Fibroblast of the aortic adventitia (primary cell): ENCODE measurements at regions not wholly inside any gene's neighbourhood (a gene's known extent, or its start where the extent isn't known, plus 50 kb on each side); places are given as distances from the start of the nearest gene placed in this dataset.

ENCODE experiments used
- DNase-seq: peaks from one replicate; pipeline ENCODE4 v3.0.0-alpha.2; 2010; ENCODE audit warnings: low read depth
- H3K4me3 ChIP-seq: 2 replicates; pipeline ENCODE4 v1.5.1; 2011; ENCODE audit warnings: low read depth, mild to moderate bottlenecking, control low read depth, low read length, moderate library complexity
- TF ChIP-seq, protein P1 (sequence below): IDR thresholded peaks from 2 replicates; pipeline ENCODE4 v1.5.1; 2011; ENCODE audit warnings: mild to moderate bottlenecking, low read length, control low read depth, inconsistent platforms; ENCODE audit not compliant: insufficient read depth

DNA sequence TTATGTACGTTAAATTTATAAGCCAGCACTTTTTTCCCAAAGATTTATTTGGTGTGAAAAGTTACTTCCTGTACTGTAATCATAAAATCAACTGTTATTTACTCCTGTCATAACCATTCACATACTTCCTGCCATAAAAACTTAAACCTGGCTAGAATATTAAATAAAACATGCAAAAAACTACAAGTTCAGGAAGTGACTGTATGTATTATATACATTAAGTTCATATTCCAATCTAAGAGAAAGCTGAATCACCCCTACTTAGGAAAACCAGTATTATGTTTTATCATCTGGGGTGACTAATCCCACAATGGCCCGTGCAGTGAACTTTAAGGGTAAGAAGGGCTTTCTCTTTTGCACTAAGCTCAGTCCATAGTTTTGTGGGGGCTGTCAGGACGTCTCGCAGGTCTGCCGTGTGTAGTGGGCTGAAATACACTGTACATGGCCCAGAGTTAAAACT lies 183.7 kb upstream of the KLF14 start:
- DNase-seq: no peak
- TF ChIP-seq, protein P1, sequence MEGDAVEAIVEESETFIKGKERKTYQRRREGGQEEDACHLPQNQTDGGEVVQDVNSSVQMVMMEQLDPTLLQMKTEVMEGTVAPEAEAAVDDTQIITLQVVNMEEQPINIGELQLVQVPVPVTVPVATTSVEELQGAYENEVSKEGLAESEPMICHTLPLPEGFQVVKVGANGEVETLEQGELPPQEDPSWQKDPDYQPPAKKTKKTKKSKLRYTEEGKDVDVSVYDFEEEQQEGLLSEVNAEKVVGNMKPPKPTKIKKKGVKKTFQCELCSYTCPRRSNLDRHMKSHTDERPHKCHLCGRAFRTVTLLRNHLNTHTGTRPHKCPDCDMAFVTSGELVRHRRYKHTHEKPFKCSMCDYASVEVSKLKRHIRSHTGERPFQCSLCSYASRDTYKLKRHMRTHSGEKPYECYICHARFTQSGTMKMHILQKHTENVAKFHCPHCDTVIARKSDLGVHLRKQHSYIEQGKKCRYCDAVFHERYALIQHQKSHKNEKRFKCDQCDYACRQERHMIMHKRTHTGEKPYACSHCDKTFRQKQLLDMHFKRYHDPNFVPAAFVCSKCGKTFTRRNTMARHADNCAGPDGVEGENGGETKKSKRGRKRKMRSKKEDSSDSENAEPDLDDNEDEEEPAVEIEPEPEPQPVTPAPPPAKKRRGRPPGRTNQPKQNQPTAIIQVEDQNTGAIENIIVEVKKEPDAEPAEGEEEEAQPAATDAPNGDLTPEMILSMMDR: no peak
- no peak overlapping the region for H3K4me3 ChIP-seq

DNA sequence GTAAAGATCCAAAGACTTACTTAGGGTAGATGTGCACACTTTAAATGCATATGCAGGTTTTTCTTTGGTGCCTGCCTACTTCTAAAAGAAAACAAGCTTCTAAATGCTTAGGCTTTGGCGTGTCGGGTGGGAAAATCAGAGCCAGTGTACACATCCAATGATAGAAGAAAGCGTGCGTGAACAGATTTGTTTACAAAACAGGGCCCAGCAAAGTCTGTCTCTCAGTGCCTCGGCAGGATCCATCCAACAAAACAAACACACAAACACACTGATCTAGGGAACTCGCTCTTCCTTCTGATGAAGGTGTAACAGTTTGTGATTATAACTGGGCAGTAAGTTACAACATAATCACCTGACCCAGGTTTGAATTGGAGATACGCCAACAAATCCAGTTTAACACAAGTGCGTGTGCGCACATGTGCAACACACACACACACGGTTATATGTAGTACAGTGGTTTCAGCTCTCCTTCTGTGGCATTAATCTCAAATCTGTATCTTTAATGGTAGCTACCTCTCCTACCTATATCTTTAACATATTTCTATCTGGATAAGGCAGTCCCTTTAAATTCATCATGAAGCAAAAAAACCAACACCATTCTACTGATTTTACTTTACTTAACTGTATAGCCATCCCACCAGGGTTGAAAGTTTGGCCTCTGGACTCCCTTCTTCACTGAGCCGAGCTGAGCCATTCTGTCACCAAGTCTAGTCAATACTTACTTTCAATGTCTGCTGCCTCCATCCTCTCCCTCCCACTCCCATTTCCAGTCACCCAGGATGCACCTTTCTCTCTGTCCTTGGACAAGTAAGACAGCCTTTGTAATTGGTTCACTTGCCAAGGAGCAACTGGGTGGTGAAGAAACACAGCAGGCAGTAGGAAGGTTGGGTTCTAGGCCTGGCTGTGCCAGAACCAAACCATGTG lies 184.4 kb upstream of the KLF14 start:
- TF ChIP-seq, protein P1: no peak
- no peak overlapping the region for H3K4me3 ChIP-seq
- DNase-seq: no peak

DNA sequence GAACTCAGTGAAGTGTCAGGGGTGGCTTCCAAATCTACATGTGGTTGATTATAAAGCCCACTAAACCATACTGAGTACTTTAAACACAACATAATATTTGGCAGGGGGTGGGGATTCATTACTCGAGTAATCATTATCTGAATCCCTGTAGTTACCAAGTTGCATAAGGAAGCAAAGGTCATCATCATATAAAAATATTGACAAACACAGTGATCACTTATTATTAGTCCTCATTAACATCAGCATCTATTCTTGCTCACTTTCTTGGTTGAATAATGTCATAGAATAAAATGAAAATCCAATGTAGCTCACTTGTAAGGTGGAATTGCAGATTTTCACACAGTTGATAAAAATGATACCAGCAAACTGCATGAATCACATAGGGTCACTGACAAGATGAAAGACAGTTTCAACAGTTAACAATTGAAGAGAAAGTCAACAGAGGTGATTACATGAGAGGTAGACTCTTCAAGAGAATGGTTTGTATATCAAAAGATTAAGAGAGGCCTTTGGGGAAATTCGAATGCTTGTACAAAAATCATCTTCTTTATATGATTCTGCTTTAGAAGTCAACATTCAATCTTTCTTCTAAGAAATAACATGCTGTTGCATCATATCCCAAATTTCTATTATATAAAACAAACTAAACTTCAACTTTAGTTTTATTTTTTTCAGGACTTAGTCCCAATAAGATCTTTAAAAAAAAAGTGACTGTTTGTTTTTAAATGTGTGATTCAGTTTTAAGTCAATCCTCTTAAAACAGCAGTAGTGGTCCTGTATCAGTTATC lies 185.5 kb upstream of the KLF14 start:
- TF ChIP-seq, protein P1: no peak
- DNase-seq: peak; percentile 39

DNA sequence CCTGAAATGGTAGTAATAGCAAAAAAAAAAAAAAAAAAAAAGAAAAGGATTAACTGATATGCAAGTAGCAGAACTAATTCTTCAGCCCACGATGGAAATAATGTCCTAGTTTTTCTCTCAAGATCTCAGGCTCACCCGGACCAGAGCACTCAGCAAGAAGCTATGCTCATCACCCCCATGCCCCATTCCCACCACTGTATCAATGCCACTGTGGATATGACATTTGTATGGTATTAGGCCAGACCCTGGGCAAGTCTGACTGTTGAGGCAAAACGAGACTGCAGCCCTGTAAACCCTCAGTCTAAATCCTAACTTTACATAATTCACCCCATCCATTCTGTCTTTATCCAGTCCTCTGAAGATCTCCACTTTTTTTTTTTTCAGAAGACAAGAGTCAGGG lies 186.1 kb upstream of the KLF14 start:
- no peak for DNase-seq
- TF ChIP-seq, protein P1: no peak

More for the DNA sequence above, 185.5 kb upstream of the KLF14 start:
- H3K4me3 ChIP-seq: no peak overlapping the region

DNA sequence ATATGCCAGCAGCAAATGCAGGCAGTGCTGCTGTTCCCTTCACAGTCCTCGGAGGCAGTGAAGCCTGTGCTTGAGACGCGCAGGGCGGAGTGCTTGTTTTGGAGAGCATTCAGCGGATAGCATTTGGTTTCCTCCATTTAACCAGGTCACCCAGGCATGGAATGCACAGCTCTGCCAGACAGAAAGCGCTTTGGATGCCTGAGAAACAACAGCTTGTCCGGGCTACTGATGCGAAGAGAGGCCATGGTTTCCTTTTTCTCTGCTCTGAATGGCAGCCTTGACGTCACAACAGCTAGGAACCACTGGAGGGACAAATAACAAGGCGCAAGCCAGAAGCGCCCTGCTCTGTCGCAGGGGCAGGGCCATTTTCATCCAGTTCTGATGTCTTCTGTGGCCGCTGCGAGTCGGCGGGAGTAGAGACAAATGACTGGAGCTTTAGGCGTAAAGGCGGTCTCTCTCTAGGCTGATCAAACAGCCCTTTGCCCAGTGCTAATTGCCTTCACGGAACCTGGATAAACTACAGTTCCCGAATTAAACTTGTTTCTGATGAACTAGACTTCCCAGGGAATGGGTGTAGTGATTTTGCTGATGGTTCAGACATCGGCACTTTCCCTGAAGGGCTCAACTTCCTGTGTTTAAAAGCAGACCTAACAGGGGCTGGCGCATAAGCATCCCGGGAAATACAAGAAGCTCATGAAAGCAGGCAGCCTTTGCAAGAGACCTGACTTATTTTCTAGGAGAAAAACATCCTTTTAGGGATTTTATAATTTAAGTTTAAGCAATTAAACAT lies 187.6 kb upstream of the KLF14 start:
- TF ChIP-seq, protein P1: peak; percentile 37
- peak; percentile 98 for DNase-seq

More for the DNA sequence above, 186.1 kb upstream of the KLF14 start:
- H3K4me3 ChIP-seq: no peak overlapping the region

DNA sequence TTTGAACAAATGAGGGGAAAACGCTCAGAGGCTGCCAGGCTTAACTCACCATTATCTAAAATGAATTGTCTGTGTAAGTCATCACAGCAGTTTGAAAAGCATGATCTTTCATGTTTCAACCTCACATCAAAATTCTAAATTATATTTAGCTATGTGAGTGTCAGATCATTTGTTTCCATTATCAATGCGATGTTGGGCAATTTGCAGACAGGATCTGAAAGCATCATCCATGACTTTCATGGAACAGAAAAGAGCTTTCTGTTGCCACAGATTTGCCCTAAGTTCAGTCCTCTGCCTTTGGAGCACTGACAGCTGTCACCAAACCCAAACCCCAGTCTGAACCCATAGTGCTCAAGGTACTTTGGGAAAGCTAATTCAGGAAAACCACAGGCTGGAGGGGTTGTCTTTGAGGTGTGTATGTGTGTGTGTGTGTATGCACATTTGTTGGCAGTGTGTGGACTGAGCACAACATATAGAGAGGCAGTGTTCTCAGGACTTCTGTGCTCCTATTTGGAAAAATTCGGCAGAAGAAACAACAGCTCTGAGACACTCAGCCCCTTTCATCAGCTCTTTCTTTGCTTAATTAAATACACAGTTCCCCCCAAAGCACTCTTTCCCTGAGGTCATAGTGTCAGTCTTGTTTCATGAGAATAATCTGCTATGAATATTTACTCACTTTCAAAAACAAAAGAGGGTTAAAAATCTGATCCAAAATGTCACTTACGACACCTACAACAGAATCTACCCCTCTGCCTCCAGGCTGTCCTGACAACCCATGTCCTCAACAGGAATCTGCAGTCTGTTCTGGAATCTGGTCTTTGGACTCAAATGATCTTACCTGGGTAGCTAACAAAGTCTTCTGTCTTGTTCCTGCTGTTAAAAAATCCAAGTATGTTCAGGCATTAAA lies 188.5 kb upstream of the KLF14 start:
- TF ChIP-seq, protein P1: no peak
- peak overlapping the region; percentile 39 for H3K4me3 ChIP-seq
- DNase-seq: no peak

More for the DNA sequence above, 187.6 kb upstream of the KLF14 start:
- H3K4me3 ChIP-seq: peak overlapping the region; percentile 39
